HG03103 (cell line): ENCODE measurements at regions not wholly inside any gene's neighbourhood (a gene's known extent, or its start where the extent isn't known, plus 50 kb on each side); places are given as distances from the start of the nearest gene placed in this dataset.
"Not testable (repeated sequence)": the region's sequence is repeated elsewhere in the genome, so short reads cannot be mapped to it uniquely, and the experiment has no call there.

Experiments used
- ATAC-seq: cut with Tn5 transposase; IDR thresholded peaks from one replicate; pipeline ENCODE4 v1.9.1; 2021; ENCODE audit warnings: low read depth; ENCODE audit not compliant: unreplicated experiment

DNA sequence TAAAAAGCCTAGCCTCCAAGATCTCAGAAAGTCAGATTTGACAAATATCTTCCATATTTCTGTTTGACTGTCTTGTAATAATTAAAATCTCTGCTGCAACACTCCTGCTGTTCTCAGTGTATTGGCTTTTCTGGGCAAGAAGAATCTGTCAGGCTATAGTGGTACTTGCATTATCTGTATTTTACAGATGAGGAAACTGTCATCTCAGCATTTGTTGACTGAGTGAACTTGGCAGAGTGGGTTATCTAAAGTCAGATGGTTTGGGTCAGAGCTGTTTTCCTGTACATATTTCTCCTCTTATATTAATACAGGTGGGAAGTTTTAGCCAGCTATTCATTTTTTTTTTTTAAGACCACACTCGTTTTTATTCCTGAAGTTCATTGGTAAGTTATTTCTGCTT lies 1378.2 kb upstream of the PCDH20 start:
- no peak for ATAC-seq

- no peak for ATAC-seq
These were observed 1366.2 kb upstream of the PCDH20 start for GRCh38 chr13:62781866-62782265.

DNA sequence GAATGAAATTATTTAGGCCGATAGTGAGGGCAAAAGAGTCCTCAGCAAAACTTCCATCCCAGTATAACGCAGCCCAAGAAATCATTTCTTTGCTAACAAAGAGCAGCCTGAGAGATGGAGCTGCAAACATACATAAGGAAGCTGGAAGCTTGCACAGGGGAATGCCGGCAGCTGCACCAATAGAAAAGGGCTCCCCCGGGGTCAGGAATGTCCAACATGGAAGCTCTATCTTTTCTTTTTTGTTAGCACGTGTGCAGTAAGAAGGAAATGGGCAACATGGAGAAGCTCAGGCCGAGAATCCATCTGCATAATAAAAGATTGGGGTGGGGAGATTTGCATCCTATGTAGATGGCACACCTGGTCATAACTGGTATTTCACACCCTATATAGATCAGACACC lies 1363.5 kb upstream of the PCDH20 start:
- no peak for ATAC-seq

GRCh38 chr13:62767473-62767872 lies 1351.8 kb upstream of the PCDH20 start:
- no peak for ATAC-seq

DNA sequence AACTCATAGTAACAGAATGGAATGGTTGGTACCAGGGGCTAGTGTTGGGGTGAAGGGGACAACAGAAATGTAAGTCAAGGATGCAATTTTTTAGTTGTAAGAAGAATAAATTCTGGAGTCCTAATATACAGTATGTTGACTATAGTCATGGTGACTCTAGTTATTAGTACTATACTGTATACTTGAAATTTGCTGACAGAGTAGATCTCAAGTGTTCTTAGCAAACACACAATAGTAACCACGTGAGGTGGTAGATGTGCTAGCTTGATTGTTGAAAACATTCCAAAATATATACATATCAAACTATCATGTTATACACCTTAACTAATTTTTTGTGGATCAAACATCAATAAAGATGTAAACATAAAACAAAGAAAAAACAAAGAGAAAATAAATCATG lies 1345.1 kb upstream of the PCDH20 start:
- ATAC-seq, result no peak

DNA sequence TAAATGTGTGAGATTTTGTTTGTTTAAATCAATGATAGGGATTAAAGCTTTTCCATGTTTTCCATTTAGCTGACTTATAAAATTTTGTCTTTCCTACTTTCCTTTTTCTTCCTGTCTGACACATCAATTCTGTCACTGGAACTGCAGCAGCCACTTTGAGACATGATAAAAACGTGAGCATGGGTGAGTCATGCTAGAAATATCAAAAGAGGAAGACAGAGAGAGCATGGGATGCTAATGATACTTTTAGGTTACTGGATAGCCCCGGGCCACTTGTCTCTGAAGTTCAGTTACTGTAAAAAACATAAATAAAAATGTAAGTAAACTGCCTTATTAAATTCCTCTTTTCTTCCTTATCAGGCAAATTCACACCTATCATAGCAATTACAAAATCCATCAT lies 1332.0 kb upstream of the PCDH20 start:
- no peak for ATAC-seq

- ATAC-seq, result no peak
These were observed 1331.5 kb upstream of the PCDH20 start for GRCh38 chr13:62747152-62747551.

DNA sequence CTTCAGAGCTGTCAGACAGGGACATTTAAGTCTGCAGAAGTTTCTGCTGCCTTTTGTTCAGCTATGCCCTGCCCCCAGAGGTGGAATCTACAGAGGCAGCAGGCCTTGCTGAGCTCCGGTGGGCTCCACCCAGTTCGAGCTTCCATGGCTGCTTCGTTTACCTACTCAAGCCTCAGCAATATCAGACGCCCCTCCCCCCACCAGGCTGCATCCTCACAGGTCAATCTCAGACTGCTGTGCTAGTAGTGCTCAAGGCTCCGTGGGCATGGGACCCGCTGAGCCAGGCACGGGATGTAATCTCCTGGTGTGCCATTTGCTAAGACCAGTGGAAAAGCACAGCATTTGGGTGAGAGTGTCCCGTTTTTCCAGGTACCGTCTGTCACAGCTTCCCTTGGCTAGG lies 1314.1 kb upstream of the PCDH20 start:
- ATAC-seq, result not testable (repeated sequence)

- ATAC-seq, result no peak
These were observed 1306.2 kb upstream of the PCDH20 start for GRCh38 chr13:62721893-62722292.

DNA sequence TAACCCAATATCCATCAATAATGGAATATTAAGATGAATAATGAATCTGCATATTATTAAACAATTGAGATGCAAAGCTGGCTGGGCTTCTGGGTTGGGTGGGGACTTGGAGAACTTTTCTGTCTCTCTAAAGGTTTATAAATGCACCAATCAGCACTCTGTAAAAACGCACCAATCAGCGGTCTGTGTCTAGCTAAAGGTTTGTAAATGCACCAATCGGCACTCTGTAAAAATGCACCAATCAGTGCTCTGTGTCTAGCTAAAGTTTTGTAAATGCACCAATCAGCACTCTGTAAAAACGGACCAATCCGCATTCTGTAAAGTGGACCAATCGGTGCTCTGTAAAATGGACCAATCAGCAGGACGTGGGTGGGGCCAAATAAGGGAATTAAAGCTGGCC lies 1296.3 kb upstream of the PCDH20 start:
- not testable (repeated sequence) for ATAC-seq

- ATAC-seq, result no peak
These were observed 1295.1 kb upstream of the PCDH20 start for GRCh38 chr13:62710787-62711186.

DNA sequence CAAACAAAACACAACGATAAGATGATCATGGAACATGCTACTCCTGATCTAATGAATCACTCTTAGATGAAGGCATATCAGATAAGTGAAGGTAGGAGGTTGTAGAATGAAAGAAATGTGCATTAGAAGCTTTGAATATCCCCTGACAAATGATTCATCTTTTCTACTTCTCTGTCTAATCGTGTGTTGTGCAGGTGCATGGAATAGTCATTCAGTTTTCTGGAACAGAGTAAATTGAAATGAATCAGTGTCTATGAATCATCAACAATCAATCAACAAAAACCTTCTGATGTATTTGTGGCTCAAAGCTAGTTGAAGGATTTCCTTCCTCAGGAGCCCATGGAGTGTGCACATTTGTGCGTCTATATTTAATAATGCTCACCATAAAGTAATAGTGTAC lies 1290.4 kb upstream of the PCDH20 start:
- no peak for ATAC-seq

GRCh38 chr13:62704875-62705274 lies 1289.2 kb upstream of the PCDH20 start:
- no peak for ATAC-seq

DNA sequence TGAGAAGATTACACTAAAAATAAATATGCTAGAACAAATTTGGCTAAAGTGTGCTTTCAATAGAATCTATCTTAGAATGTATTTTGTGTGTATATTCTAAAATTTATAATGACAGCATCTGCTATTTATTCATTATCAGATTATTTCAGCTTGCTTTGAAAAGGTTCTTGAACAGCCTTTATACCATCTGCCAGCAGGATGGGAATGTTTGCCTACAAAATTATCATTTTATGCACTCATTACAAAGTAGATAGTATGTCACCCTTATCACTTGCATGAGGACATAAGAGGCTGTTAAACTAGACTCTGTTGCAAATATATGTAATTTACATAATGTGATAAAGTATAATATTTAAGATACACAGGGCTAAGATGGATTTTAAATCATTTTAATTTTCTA lies 1286.9 kb upstream of the PCDH20 start:
- no peak for ATAC-seq

GRCh38 chr13:62697701-62698100 lies 1282.1 kb upstream of the PCDH20 start:
- ATAC-seq, result no peak

DNA sequence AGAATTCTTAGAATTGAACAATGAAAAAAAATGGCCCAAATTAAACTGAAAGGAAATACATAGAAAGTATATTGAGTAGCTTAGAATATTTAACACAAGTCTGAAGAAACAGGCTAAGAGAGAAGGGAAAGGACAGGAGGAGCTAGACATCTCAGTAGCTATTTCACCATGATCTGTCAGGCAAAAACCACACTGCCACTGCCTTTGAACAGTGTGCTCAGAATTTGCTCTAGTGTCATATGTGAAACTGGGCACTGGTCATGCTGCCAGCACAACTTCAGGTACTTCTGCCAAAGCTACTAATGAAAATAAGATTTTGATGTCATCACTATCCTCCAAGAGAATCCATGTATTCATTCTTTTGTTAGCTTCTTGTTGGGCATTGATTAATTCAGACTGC lies 1280.8 kb upstream of the PCDH20 start:
- no peak for ATAC-seq

- no peak for ATAC-seq
These were observed 1272.1 kb upstream of the PCDH20 start for GRCh38 chr13:62687732-62688131.

- no peak for ATAC-seq
These were observed 1268.7 kb upstream of the PCDH20 start for GRCh38 chr13:62684359-62684758.

- no peak for ATAC-seq
These were observed 1267.1 kb upstream of the PCDH20 start for GRCh38 chr13:62682788-62683187.

GRCh38 chr13:62678039-62678438 lies 1262.4 kb upstream of the PCDH20 start:
- no peak for ATAC-seq

- no peak for ATAC-seq
These were observed 1248.1 kb upstream of the PCDH20 start for GRCh38 chr13:62663767-62664166.

- ATAC-seq, result no peak
These were observed 1243.7 kb upstream of the PCDH20 start for GRCh38 chr13:62659365-62659764.

DNA sequence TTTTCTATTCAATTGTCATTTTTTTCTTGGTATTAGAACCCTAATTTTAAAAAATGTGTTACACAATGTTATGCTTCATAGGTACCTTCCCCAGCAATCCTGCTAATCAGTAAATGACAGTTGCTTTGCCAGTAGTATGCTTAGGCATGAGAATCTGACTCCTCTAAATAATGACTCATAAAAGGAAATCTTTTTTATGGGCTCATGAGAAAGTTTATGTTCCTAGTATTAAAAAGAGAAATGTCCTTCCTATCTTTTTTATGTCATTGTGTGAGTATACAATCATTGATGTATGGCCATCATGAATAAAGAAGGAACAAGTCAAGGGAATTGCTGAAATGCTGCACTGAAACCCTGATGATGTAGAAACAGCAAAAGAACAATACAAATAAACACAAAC lies 1237.7 kb upstream of the PCDH20 start:
- no peak for ATAC-seq
